GM23248 (cell line): ENCODE measurements at regions not wholly inside any gene's neighbourhood (a gene's known extent, or its start where the extent isn't known, plus 50 kb on each side); places are given as distances from the start of the nearest gene placed in this dataset.

Source experiments
- DNase-seq: peaks from one replicate; pipeline ENCODE4 v3.0.0-alpha.2; 2015
- H2AFZ ChIP-seq: fragments of 200-600 bp; sonication (generic); 2 replicates; pipeline ENCODE4 v1.6.1; 2016; ENCODE audit warnings: antibody characterized with exemption
- H3F3A ChIP-seq: fragments of 200-600 bp; sonication (generic); 2 replicates; pipeline ENCODE4 v1.6.1; 2016; ENCODE audit warnings: mild to moderate bottlenecking, antibody characterized with exemption, mixed run types; ENCODE audit not compliant: insufficient read depth
- H3K27ac ChIP-seq: fragments of 200-600 bp; sonication (generic); 2 replicates; pipeline ENCODE4 v1.5.1; 2016; ENCODE audit warnings: mild to moderate bottlenecking
- H3K27me3 ChIP-seq: fragments of 200-600 bp; sonication (generic); replicated peaks from 2 replicates; pipeline ENCODE4 v1.6.1; 2016; ENCODE audit warnings: mild to moderate bottlenecking; ENCODE audit not compliant: insufficient read depth
- H3K36me3 ChIP-seq: fragments of 200-600 bp; sonication (generic); 2 replicates; pipeline ENCODE4 v1.6.1; 2016; ENCODE audit warnings: low read depth, mild to moderate bottlenecking
- H3K4me1 ChIP-seq: fragments of 200-600 bp; sonication (generic); 2 replicates; pipeline ENCODE4 v1.6.1; 2016; ENCODE audit warnings: mild to moderate bottlenecking; ENCODE audit not compliant: insufficient read depth
- H3K4me2 ChIP-seq: fragments of 200-600 bp; sonication (generic); one replicate; pipeline ENCODE4 v1.6.1; 2016; ENCODE audit warnings: mild to moderate bottlenecking; ENCODE audit not compliant: unreplicated experiment
- H3K4me3 ChIP-seq: fragments of 200-600 bp; sonication (generic); 2 replicates; pipeline ENCODE4 v1.5.1; 2016; ENCODE audit warnings: mild to moderate bottlenecking
- H3K79me2 ChIP-seq: fragments of 200-600 bp; sonication (generic); 2 replicates; pipeline ENCODE4 v1.6.1; 2016; ENCODE audit warnings: mild to moderate bottlenecking; ENCODE audit not compliant: insufficient read depth
- H3K9ac ChIP-seq: fragments of 200-600 bp; sonication (generic); 2 replicates; pipeline ENCODE4 v1.6.1; 2016; ENCODE audit warnings: mild to moderate bottlenecking
- H3K9me2 ChIP-seq: fragments of 200-600 bp; sonication (generic); 2 replicates; pipeline ENCODE4 v1.6.1; 2016; ENCODE audit warnings: mixed run types, mild to moderate bottlenecking, moderate library complexity; ENCODE audit not compliant: insufficient read depth
- H3K9me3 ChIP-seq: fragments of 200-600 bp; sonication (generic); one replicate; pipeline ENCODE4 v1.6.1; 2017; ENCODE audit warnings: low read depth
- H4K20me1 ChIP-seq: fragments of 200-600 bp; sonication (generic); 2 replicates; pipeline ENCODE4 v1.6.0; 2016; ENCODE audit not compliant: insufficient read depth
- EZH2 ChIP-seq: fragments of 200-600 bp; sonication (generic); IDR thresholded peaks from 2 replicates; pipeline ENCODE4 v1.6.1; 2018; ENCODE audit warnings: antibody characterized with exemption, mild to moderate bottlenecking; ENCODE audit not compliant: insufficient read depth, poor library complexity, severe bottlenecking
- EZH2phosphoT487 ChIP-seq: fragments of 200-600 bp; sonication (generic); IDR thresholded peaks from 2 replicates; pipeline ENCODE4 v1.6.1; 2018; ENCODE audit warnings: antibody characterized with exemption, moderate library complexity, mild to moderate bottlenecking, low read depth; ENCODE audit not compliant: insufficient read depth
- WGBS, 2 experiments: methylation state at CpG; one replicate each; pipeline ENCODE4 v1.1.6; 2015 to 2017; ENCODE audit warnings: low lambda C conversion rate in 2 of 2, low coverage in 1 of 2; ENCODE audit errors: missing lambda C conversion rate in 2 of 2; 5-methylcytosine and 5-hydroxymethylcytosine counted together
- in situ Hi-C: fragments of 300-500 bp; cut with MboI; formaldehyde crosslinking; loops from 2 replicates; pipeline ENCODE4 v1.15.0; 2020

GRCh38 chr12:66041651-66042363 is 88.7 kb downstream of the LLPH start:
- Histone ChIP-seq H2AFZ (no peak overlapping the region), H3K36me3 (no peaks in the 10 kb centered on the region), H3K4me3 (no peak overlapping the region), H3K4me2 (no peak overlapping the region), H3K9me3 (no peaks in the 10 kb centered on the region), H3K79me2 (no peaks in the 10 kb centered on the region), H3K4me1 (peaks cover 24% of the 10 kb centered on the region), H3K9ac (no peak overlapping the region), H4K20me1 (no peaks in the 10 kb centered on the region), H3K27me3 (no peaks in the 10 kb centered on the region), H3F3A (peaks cover 11% of the 10 kb centered on the region), H3K27ac (no peak overlapping the region), H3K9me2 (no peaks in the 10 kb centered on the region)
- no peak for TF ChIP-seq EZH2
- no peak for TF ChIP-seq EZH2phosphoT487
- 76 to 78% methylated on average over 10 of the region's 10 CpGs for WGBS, 2 experiments
- in situ Hi-C loops = no loop called here
- DNase-seq = no peak

DNA sequence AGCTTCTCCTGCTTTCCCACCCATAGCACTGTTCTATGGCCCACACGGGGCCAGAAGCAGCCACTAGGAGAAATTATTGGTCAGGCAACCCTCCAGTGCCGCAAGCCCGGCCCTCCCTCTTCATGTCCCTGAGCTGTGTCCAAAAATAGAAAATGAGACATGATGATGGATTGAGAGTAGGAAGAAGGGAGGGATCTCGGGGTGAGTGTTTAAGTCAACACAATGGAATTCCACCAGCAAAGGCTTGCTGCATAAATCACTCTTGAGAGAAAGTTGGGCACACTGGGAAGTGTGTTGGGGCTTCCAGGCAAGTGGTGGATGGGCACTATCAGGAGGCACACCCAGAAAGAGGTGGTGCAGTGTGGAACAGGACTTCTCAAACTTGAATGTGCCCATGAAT is 94.2 kb downstream of the LLPH start:
- peak overlapping the region; percentile 35 for H3K27ac ChIP-seq
- peak overlapping the region; percentile 36 for H2AFZ ChIP-seq
- TF ChIP-seq EZH2 = no peak
- no peaks in the 10 kb centered on the region for H3K79me2 ChIP-seq
- in situ Hi-C loops = no loop called here
- H3K27me3 ChIP-seq = no peaks in the 10 kb centered on the region
- no peak overlapping the region for H3K9ac ChIP-seq
- no peaks in the 10 kb centered on the region for H3K9me2 ChIP-seq
- peaks cover 22% of the 10 kb centered on the region for H3K4me1 ChIP-seq
- peak; percentile 92 for DNase-seq
- WGBS, 2 experiments = 0 to 2% methylated on average over 4 of the region's 4 CpGs
- H3K36me3 ChIP-seq = no peaks in the 10 kb centered on the region
- H3F3A ChIP-seq = peaks cover 10% of the 10 kb centered on the region
- H3K9me3 ChIP-seq = no peaks in the 10 kb centered on the region
- H3K4me3 ChIP-seq = no peak overlapping the region
- H4K20me1 ChIP-seq = no peaks in the 10 kb centered on the region
- peak overlapping the region; percentile 34 for H3K4me2 ChIP-seq

DNA sequence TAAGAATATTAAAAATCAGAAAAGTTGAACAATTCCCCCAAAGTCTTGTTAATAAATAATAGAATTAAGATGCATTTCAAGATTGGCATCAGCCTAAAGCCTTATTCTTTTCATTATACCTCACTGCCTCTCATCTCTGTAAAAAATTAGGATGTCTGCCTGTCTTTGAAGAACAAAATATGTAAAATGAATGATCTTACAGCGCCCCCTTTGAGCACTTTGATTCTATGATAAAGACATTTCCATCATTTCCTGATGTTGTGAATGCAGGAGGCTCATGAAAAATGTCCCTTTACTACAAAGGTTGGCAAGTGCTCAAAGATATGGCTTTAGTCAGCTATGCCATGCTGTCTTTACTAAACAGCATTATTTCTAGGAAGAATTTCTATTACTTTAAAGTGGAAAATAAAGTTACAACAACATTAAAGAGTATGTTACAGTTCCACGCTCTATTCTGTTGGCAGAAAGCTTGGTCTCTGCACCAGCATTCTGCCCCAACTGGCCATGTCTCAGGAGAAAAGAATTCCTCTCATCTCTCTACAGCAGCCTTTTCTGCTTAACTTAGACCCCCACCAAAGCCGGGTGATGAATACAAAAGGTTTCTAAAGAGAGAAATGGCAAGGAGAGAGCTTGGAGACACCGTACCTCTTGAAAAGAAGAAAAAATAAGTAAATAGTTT is 95.1 kb downstream of the LLPH start:
- Histone ChIP-seq H3K27me3 (no peaks in the 10 kb centered on the region), H3K9me2 (no peaks in the 10 kb centered on the region), H2AFZ (peak overlapping the region; percentile 36; the same call in 1 of the 2 replicates), H3K36me3 (no peaks in the 10 kb centered on the region), H4K20me1 (no peaks in the 10 kb centered on the region), H3K4me1 (peaks cover 22% of the 10 kb centered on the region), H3K4me2 (peak overlapping the region; percentile 34), H3K79me2 (no peaks in the 10 kb centered on the region), H3K9me3 (no peaks in the 10 kb centered on the region), H3K9ac (no peak overlapping the region), H3K27ac (peak overlapping the region; percentile 35), H3K4me3 (no peak overlapping the region), H3F3A (peaks cover 10% of the 10 kb centered on the region)
- TF ChIP-seq EZH2 (no peak), EZH2phosphoT487 (no peak)
- in situ Hi-C loops = no loop called here
- 34 to 35% methylated on average over 4 of the region's 4 CpGs for WGBS, 2 experiments
- DNase-seq = peak; percentile 72

GRCh38 chr12:66033151-66033550 is 97.4 kb downstream of the LLPH start:
- WGBS, 2 experiments = 96 to 99% methylated on average over 3 of the region's 3 CpGs
- Histone ChIP-seq H3K4me2 (no peak overlapping the region), H4K20me1 (no peaks in the 10 kb centered on the region), H3K36me3 (no peaks in the 10 kb centered on the region), H3K9me2 (no peaks in the 10 kb centered on the region), H3F3A (peaks cover 10% of the 10 kb centered on the region), H3K4me3 (no peak overlapping the region), H3K27ac (no peak overlapping the region), H2AFZ (no peak overlapping the region), H3K9me3 (no peaks in the 10 kb centered on the region), H3K27me3 (no peaks in the 10 kb centered on the region), H3K4me1 (peaks cover 22% of the 10 kb centered on the region), H3K9ac (no peak overlapping the region), H3K79me2 (no peaks in the 10 kb centered on the region)
- TF ChIP-seq EZH2phosphoT487 (no peak), EZH2 (no peak)
- DNase-seq = no peak
- in situ Hi-C loops = no loop called here
